GM23248 (cell line): ENCODE measurements at regions not wholly inside any gene's neighbourhood (a gene's known extent, or its start where the extent isn't known, plus 50 kb on each side); places are given as distances from the start of the nearest gene placed in this dataset.

Source experiments
- DNase-seq: peaks from one replicate; pipeline ENCODE4 v3.0.0-alpha.2; 2015
- H2AFZ ChIP-seq: fragments of 200-600 bp; sonication (generic); 2 replicates; pipeline ENCODE4 v1.6.1; 2016; ENCODE audit warnings: antibody characterized with exemption
- H3F3A ChIP-seq: fragments of 200-600 bp; sonication (generic); 2 replicates; pipeline ENCODE4 v1.6.1; 2016; ENCODE audit warnings: mild to moderate bottlenecking, antibody characterized with exemption, mixed run types; ENCODE audit not compliant: insufficient read depth
- H3K27ac ChIP-seq: fragments of 200-600 bp; sonication (generic); 2 replicates; pipeline ENCODE4 v1.5.1; 2016; ENCODE audit warnings: mild to moderate bottlenecking
- H3K27me3 ChIP-seq: fragments of 200-600 bp; sonication (generic); replicated peaks from 2 replicates; pipeline ENCODE4 v1.6.1; 2016; ENCODE audit warnings: mild to moderate bottlenecking; ENCODE audit not compliant: insufficient read depth
- H3K36me3 ChIP-seq: fragments of 200-600 bp; sonication (generic); 2 replicates; pipeline ENCODE4 v1.6.1; 2016; ENCODE audit warnings: low read depth, mild to moderate bottlenecking
- H3K4me1 ChIP-seq: fragments of 200-600 bp; sonication (generic); 2 replicates; pipeline ENCODE4 v1.6.1; 2016; ENCODE audit warnings: mild to moderate bottlenecking; ENCODE audit not compliant: insufficient read depth
- H3K4me2 ChIP-seq: fragments of 200-600 bp; sonication (generic); one replicate; pipeline ENCODE4 v1.6.1; 2016; ENCODE audit warnings: mild to moderate bottlenecking; ENCODE audit not compliant: unreplicated experiment
- H3K4me3 ChIP-seq: fragments of 200-600 bp; sonication (generic); 2 replicates; pipeline ENCODE4 v1.5.1; 2016; ENCODE audit warnings: mild to moderate bottlenecking
- H3K79me2 ChIP-seq: fragments of 200-600 bp; sonication (generic); 2 replicates; pipeline ENCODE4 v1.6.1; 2016; ENCODE audit warnings: mild to moderate bottlenecking; ENCODE audit not compliant: insufficient read depth
- H3K9ac ChIP-seq: fragments of 200-600 bp; sonication (generic); 2 replicates; pipeline ENCODE4 v1.6.1; 2016; ENCODE audit warnings: mild to moderate bottlenecking
- H3K9me2 ChIP-seq: fragments of 200-600 bp; sonication (generic); 2 replicates; pipeline ENCODE4 v1.6.1; 2016; ENCODE audit warnings: mixed run types, mild to moderate bottlenecking, moderate library complexity; ENCODE audit not compliant: insufficient read depth
- H3K9me3 ChIP-seq: fragments of 200-600 bp; sonication (generic); one replicate; pipeline ENCODE4 v1.6.1; 2017; ENCODE audit warnings: low read depth
- H4K20me1 ChIP-seq: fragments of 200-600 bp; sonication (generic); 2 replicates; pipeline ENCODE4 v1.6.0; 2016; ENCODE audit not compliant: insufficient read depth
- EZH2 ChIP-seq: fragments of 200-600 bp; sonication (generic); IDR thresholded peaks from 2 replicates; pipeline ENCODE4 v1.6.1; 2018; ENCODE audit warnings: antibody characterized with exemption, mild to moderate bottlenecking; ENCODE audit not compliant: insufficient read depth, poor library complexity, severe bottlenecking
- EZH2phosphoT487 ChIP-seq: fragments of 200-600 bp; sonication (generic); IDR thresholded peaks from 2 replicates; pipeline ENCODE4 v1.6.1; 2018; ENCODE audit warnings: antibody characterized with exemption, moderate library complexity, mild to moderate bottlenecking, low read depth; ENCODE audit not compliant: insufficient read depth
- WGBS, 2 experiments: methylation state at CpG; one replicate each; pipeline ENCODE4 v1.1.6; 2015 to 2017; ENCODE audit warnings: low lambda C conversion rate in 2 of 2, low coverage in 1 of 2; ENCODE audit errors: missing lambda C conversion rate in 2 of 2; 5-methylcytosine and 5-hydroxymethylcytosine counted together
- in situ Hi-C: fragments of 300-500 bp; cut with MboI; formaldehyde crosslinking; loops from 2 replicates; pipeline ENCODE4 v1.15.0; 2020

GRCh38 chr18:60775978-60776377, 403.4 kb upstream of the MC4R start:
- Histone ChIP-seq H3F3A (no peaks in the 10 kb centered on the region), H3K79me2 (no peaks in the 10 kb centered on the region), H3K36me3 (no peaks in the 10 kb centered on the region), H3K9me2 (no peaks in the 10 kb centered on the region), H2AFZ (no peak overlapping the region), H3K27me3 (no peaks in the 10 kb centered on the region), H3K4me1 (no peaks in the 10 kb centered on the region), H3K4me2 (no peak overlapping the region), H3K9me3 (no peaks in the 10 kb centered on the region), H3K27ac (no peak overlapping the region), H3K9ac (no peak overlapping the region), H4K20me1 (no peaks in the 10 kb centered on the region), H3K4me3 (no peak overlapping the region)
- DNase-seq = no peak
- in situ Hi-C loops = no loop called here
- TF ChIP-seq EZH2phosphoT487 = no peak
- WGBS, 2 experiments = 67 to 74% methylated on average over 1 of the region's 1 CpG

DNA sequence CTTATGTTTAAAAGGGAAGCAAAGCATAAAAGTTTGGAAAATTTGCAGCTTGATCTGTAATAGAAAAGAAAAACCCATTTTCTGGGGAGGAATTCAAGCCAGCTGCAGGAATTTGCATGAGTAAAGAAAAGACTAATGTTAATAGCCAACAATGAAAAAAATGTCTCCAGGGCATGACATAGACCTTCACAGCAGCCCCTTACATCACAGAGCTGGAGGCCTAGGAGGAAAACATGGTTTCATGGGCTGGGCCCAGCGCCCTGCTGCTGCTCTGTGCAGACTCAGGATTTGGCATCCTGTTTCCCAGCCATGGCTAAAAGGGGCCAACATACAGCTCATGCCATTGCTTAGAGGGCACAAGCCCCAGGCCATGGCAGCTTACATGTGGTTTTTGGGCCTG, 411.6 kb upstream of the MC4R start:
- no peaks in the 10 kb centered on the region for H3K4me1 ChIP-seq
- no peak overlapping the region for H3K4me2 ChIP-seq
- H3K9me3 ChIP-seq = no peaks in the 10 kb centered on the region
- H4K20me1 ChIP-seq = no peaks in the 10 kb centered on the region
- H3K9ac ChIP-seq = no peak overlapping the region
- TF ChIP-seq EZH2phosphoT487 = no peak
- no peak for TF ChIP-seq EZH2
- H3K36me3 ChIP-seq = no peaks in the 10 kb centered on the region
- DNase-seq = no peak
- in situ Hi-C loops = no loop called here
- H3K4me3 ChIP-seq = no peak overlapping the region
- no peak overlapping the region for H2AFZ ChIP-seq
- H3K9me2 ChIP-seq = no peaks in the 10 kb centered on the region
- H3F3A ChIP-seq = no peaks in the 10 kb centered on the region
- 11 to 12% methylated on average over 1 of the region's 1 CpG for WGBS, 2 experiments
- no peaks in the 10 kb centered on the region for H3K79me2 ChIP-seq
- no peak overlapping the region for H3K27ac ChIP-seq
- H3K27me3 ChIP-seq = no peaks in the 10 kb centered on the region

DNA sequence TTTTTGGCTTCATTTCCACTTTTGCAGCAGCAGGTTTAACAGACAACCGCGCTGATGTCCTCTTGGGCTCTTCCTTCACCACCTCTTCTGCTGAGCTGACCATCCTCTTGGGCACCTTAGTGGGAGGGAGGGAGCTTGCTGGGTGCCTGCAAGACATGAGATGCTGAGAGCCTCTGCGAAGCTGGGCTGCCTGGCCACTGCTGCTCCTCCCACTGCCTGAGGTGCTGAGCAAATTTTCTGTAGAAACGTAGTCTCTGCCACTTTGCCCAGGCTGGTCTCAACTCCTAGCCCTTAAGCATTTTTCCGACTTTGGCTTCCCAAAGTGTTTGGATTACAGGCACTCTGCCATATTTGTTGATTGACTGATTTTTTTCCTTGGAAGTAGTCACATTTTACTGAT, 422.2 kb upstream of the MC4R start:
- WGBS, 2 experiments = 34 to 45% methylated on average over 5 of the region's 5 CpGs
- in situ Hi-C loops = no loop called here
- no peaks in the 10 kb centered on the region for H3F3A ChIP-seq

DNA sequence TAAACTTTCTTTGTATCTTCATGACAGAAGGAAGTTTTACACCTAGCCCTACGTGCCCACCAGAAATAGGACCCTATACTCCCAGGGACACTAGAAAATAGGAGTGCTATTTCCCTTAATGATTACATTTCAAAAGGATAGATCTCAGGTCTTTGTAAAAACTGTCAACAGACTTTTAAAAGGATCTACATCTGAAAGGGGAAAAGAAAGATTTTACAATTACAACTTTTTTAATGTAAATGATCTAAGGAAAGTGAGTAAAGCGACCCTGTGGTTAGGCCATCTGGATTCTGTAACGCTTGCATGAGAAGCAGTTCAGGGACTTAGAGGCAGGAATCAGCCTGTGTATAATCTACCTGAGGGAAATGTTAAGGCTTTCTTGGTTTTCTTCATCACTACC, 431.8 kb upstream of the MC4R start:
- in situ Hi-C loops = no loop called here

More for the DNA sequence above, 422.2 kb upstream of the MC4R start:
- no peaks in the 10 kb centered on the region for H3K79me2 ChIP-seq
- no peaks in the 10 kb centered on the region for H4K20me1 ChIP-seq
- H3K36me3 ChIP-seq = no peaks in the 10 kb centered on the region
- no peak for DNase-seq
- H3K9me2 ChIP-seq = no peaks in the 10 kb centered on the region
- no peak overlapping the region for H2AFZ ChIP-seq
- TF ChIP-seq EZH2phosphoT487 (no peak), EZH2 (no peak)
- H3K9ac ChIP-seq = no peak overlapping the region
- H3K4me2 ChIP-seq = no peak overlapping the region
- H3K27me3 ChIP-seq = no peaks in the 10 kb centered on the region
- H3K9me3 ChIP-seq = no peaks in the 10 kb centered on the region
- no peak overlapping the region for H3K27ac ChIP-seq
- no peaks in the 10 kb centered on the region for H3K4me1 ChIP-seq
- H3K4me3 ChIP-seq = no peak overlapping the region

GRCh38 chr18:60809937-60810336, 437.4 kb upstream of the MC4R start:
- Histone ChIP-seq H3K4me1 (no peaks in the 10 kb centered on the region), H3F3A (no peaks in the 10 kb centered on the region), H3K36me3 (no peaks in the 10 kb centered on the region), H3K9me3 (no peaks in the 10 kb centered on the region), H3K4me2 (no peak overlapping the region), H4K20me1 (no peaks in the 10 kb centered on the region), H2AFZ (no peak overlapping the region), H3K9me2 (no peaks in the 10 kb centered on the region), H3K9ac (no peak overlapping the region), H3K4me3 (no peak overlapping the region), H3K27ac (no peak overlapping the region), H3K79me2 (no peaks in the 10 kb centered on the region), H3K27me3 (no peaks in the 10 kb centered on the region)
- 75 to 78% methylated on average over 2 of the region's 2 CpGs for WGBS, 2 experiments
- TF ChIP-seq EZH2 = no peak
- TF ChIP-seq EZH2phosphoT487 = no peak
- no peak for DNase-seq
- in situ Hi-C loops = no loop called here

More for the DNA sequence above, 431.8 kb upstream of the MC4R start:
- no peaks in the 10 kb centered on the region for H3F3A ChIP-seq
- no peak for TF ChIP-seq EZH2phosphoT487
- TF ChIP-seq EZH2 = no peak
- H3K9me2 ChIP-seq = no peaks in the 10 kb centered on the region
- H3K4me1 ChIP-seq = no peaks in the 10 kb centered on the region
- no peak overlapping the region for H2AFZ ChIP-seq
- H3K79me2 ChIP-seq = no peaks in the 10 kb centered on the region
- H3K9ac ChIP-seq = no peak overlapping the region
- H3K4me2 ChIP-seq = no peak overlapping the region
- H3K4me3 ChIP-seq = no peak overlapping the region
- H3K9me3 ChIP-seq = no peaks in the 10 kb centered on the region
- WGBS, 2 experiments = 52 to 60% methylated on average over 3 of the region's 3 CpGs
- no peak overlapping the region for H3K27ac ChIP-seq
- H3K36me3 ChIP-seq = no peaks in the 10 kb centered on the region
- H4K20me1 ChIP-seq = no peaks in the 10 kb centered on the region
- H3K27me3 ChIP-seq = no peaks in the 10 kb centered on the region
- DNase-seq = no peak
